ENCODE measurements at regions not wholly inside any gene's neighbourhood (a gene's known extent, or its start where the extent isn't known, plus 50 kb on each side); places are given as distances from the start of the nearest gene placed in this dataset.
"Not testable (repeated sequence)": the region's sequence is repeated elsewhere in the genome, so short reads cannot be mapped to it uniquely, and the experiment has no call there.

GRCh38 chr3:66937041-66937440 lies 61.1 kb upstream of the KBTBD8 start:
- not testable (repeated sequence) for TF ChIP-seq CTCF, POLR2A (IDR thresholded peaks at IDR 0.05)

Measured in ovary (tissue), 3 donors.